Left forelimb (tissue), 1 donor: ENCODE measurements at regions not wholly inside any gene's neighbourhood (a gene's known extent, or its start where the extent isn't known, plus 50 kb on each side); places are given as distances from the start of the nearest gene placed in this dataset.

Experiments used
- DNase-seq: peaks from one replicate; pipeline ENCODE4 v3.0.0-alpha.2; 2018; ENCODE audit warnings: low spot score

DNA sequence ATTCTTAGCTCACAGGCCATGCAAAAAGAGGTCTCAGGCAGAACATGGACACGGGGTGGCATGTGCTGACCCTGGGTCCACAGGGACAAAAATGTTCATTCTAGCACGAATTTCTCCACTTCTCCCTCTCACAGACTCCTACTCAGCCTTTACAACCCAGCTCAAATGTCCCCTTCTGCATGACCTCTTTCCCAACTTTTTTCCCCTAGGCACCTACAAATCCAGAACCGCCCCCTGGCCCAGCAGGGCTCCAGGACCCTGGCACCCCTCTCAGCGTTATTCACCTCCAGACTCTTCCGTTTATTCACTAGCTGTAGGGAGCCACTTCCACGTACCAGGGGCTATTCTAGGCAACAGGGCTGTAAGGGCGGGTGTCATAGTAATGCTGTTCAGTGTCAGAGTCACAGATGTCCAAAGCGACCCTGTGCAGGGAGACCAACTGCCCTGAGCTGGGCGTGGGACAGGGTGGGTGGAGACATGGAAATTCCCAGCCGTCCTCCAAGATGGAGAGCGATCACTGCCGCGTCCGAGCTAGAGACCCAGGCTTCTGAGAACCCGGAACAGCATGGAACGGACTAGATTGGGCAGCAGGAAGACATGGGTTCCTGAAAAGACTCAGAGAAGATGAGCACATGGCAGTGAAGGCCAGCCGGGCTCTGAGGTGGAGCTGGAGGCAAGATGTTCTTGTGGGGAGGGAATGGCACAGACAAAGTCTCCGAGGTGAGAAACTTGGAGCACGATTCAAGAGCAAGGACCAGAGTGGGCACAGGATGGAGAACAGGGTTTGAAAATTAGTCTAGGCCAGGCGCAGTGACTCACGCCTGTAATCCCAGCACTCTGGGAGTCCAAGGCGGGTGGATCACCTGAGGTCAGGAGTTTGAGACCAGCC, 274.9 kb upstream of the RTL1 start:
- no peak for DNase-seq

DNA sequence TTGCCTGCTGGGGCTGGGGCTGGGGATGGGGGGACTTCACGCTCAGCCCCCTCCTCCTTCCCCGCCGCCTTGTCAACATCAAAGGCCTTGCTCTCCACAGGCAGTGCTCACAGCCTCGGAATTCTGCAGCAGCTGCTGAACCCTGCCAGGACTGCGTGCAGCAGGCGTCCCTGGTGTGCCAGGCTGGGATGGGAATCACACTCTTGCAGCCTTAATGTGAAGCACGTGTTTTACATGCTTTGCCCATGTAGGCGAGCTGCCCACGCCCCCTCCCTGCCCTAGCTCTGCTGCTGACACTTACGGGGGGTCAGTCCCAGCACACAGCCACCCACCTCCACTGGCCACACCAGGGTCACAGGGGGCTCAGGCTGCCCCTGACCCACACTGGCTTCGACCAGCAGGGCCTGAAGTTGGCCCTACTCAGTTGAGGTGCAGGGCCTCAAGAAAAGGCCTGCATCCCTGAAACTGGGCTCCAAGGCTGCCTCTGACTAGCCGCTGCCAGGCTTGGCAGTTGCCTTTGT, 276.2 kb upstream of the RTL1 start:
- peak; percentile 64 for DNase-seq

DNA sequence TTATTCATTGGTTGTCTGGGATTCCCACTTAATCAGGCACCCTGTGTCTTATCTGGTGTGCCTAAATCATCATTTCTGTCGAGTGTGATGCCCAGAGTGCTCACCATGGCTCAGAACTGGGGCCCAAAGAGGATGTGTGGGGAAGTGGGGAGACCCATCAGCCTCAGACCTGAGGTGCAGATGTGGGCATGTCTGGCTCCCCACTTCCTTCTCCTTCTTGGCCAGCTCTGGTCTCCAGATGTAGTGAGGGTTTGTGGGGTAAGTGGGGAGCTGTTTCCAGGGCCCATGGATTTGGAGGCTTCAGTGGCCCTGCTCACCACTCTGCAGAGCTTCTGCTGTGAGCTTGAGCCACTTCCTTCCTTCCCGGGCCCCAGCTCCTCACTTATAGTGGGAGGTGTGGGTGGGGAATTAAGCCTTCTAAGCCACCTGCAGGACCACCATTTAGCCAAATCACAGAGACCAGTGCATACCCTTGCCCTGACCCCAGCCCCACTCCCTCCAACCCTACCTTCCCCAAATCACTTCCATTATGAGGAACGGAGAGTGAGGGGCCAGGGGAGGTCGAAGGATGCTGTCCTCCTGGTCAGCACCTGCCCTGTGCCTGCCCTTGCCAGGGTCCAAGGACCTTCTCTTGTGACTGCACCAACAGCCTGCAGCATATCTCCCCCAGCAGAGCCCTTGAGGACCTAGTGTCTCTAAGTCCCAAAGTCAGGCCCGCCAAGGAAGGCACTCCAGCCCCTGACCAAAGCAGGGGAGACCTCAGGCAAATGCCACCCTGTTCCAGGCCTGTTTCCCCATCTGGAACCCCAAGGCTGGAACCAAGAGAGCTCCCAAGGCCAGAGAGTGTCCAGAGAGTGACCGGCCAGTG, 278.2 kb upstream of the RTL1 start:
- DNase-seq: no peak

DNA sequence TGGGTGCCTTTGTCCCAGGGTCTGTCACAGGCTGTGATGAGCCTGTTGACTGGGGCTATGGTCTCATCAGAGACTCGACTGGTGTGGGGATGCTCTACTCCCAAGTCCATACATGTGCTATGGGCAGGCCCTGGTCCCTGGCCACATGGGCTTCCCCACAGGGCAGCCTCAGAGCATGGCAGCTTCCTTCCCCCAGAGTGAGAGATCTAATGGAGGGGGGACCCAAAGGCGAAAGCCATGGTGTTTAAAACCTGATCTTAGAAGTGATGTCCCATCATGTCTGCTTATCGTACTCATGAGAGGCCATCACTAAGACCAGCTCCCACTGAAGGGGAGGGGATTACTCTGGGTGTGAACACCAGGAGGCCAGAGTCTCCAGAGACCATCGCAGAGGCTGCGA, 279.0 kb upstream of the RTL1 start:
- DNase-seq: no peak

DNA sequence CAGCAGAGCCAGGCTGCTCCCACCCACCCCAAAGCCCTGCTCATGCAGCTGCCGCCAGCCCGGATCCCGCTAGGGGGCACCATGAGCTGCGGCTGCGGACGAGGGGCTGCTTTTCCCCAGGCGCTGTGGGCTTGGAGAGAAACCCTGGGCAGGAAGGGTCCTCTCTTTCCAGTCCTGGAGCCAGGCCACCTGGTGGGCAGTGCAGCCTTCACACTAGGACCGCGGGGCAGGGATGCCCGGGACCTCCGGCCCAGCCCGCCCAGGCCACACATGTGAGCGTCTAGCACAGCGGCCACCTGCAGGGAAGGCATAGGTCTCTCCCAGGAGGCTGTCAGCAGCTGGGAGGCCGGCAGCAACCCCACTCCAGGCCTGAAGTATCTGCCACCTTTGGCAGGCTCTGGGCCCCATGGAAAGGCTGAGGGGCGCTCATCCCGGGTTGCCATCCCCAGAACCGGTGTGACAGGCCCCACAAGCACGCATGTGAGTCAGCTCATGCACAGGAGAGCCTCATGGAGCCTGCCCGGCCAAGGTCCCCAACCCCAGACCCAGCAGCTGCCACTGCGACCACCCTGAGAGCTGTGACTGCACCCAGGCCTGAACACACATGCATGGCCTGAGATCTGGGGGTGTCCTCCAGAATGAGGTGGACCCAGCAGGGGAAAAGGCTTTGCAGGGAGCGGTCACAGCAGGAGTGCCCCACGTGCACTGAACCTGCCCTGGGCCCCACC, 280.0 kb upstream of the RTL1 start:
- peak; percentile 74 for DNase-seq

DNA sequence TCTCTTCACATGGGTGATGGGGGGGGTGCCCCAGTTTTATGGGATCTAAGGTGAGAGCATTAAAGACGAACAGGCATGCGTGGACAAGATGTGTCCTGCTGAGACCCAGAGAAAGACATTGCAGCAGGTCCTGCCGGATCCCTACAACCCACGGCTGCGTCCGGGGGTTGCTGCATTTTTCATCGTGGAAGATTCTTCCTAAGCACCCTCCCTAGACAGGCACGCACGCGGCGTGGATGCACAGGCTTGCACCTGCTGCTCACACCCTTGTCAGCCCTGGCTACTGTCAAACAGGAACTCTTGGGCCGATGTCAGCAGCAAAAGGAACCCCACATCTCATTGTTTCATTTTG, 280.6 kb upstream of the RTL1 start:
- DNase-seq: no peak

DNA sequence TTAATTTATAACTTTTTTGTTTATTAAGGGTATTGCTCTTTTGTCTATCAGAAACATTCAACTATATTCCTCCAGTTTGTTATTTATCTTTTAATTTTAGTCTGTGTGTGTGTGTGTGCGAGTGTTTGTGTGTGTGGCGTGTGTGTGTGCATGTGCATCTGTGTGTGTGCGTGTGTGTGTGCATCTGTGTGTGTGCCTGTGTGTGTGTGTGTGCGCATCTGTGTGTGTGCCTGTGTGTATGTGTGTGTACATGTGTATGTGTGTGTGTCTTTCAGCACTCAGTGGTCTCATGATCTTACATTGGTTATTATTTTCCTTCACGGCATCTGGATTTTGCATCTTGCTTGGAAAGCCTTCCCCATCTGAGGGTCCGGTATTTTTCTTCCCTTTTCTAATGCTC, 281.1 kb upstream of the RTL1 start:
- peak; percentile 61 for DNase-seq

DNA sequence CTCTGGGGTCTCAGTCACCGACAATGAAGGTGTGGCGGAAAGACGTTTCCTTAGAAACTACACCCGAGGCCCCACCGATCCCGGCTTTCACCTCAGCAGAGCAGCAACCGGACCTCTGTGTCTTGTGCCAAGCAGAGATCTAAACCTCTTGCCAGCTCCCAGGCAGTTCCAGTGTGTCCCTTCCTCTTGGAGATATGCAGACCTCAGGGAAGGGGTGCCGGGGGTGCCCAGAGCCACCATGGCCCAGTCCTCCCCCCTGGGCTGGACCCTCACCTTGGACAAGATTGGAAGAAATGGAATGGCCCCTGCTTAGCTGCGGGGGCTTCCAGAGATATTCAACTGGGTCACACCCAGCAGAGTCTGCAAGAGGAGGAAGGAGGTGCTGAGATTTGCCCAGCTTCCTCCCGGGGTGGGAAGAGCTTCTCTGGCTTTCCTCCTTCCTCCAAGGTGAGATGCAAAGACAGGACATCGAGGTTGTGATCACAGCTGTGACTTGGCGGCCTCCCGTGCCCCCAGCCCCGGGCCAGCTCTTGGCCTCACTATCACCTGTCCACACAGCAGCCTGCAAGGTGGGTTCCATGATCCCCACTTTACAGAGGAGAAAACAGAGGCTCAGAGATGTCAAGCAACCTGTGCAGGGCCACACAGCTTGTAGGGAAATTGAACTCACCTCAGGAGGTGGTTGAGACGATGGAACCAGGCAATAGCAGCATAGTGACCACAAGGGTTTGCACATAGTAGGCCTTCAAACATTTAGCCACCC, 281.7 kb upstream of the RTL1 start:
- peak; percentile 54 for DNase-seq

DNA sequence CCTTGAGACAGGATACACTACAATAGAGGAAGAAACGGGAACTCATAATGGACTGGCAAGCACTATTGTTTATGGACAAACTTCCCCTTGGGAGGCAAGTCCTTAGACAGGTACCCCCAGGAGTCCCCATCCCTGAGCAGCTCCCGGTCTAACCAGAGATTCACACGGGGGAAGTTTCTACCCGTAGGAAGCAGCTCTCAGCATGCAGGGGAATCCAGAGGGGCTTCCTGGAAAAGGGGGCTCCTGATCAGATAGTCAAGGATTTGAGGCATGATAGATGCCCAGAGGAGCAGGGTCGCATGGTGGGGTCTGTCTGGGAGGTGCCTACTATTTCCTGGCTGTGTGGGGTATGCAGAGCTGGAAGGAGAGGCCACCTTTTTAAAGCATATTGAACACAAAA, 282.4 kb upstream of the RTL1 start:
- no peak for DNase-seq

DNA sequence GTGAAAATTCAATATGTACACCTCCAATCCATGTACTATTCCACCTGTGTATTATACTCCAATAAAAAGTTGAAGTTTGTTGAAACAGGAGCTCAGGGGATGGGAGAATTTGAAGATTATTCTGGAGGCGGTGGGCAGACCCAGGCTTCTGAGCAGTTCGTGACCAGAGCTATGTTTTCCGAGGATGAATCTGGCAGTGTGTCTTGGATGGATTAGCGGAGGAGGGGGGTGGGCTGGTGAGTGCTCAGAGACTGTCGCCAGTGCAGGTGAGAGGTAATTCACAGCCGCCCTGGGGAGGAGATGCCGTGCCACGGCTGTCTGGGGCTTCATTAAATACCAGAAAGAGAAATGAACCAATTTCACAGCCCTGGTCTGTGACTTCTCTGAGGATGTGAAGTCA, 283.0 kb upstream of the RTL1 start:
- DNase-seq: no peak

DNA sequence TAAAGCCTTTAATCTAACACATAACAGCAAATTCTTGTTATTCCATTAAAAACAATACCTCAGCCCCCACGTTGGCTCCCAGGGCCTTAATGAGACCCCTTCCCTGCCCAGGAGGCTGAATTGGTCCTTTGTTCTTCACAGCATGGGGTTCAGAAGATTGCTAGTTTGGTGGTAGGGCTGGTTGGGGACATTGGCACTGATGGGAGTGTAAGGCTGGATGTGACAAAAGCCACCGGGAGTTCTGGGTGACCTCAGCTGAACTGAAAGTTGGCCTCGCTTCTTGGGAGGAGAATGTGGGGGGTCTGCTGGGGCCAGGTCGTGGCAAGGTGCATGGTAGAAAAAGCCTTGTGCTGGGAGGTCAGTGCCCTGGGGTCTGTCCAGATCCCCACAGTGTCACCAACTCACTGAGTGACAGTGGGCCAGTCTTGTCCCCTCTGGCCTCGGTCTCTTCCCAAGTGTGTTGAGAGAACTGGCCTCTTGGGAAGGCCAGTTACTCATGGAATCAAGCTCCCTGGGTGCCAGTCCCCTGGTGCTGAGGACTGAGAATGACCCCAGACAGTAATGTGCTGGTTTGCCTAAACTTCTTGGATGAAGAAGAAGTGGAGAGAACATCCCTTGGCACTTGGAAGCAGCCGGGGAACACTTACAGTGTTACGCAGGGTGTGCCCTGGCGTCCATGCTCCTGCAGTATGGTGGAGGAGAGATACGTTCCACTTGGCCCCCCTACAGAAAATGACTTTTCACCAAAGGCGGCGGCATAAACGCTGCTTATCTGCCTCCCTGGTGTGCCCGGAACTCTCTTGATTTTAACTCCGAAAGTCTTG, 283.7 kb upstream of the RTL1 start:
- no peak for DNase-seq

DNA sequence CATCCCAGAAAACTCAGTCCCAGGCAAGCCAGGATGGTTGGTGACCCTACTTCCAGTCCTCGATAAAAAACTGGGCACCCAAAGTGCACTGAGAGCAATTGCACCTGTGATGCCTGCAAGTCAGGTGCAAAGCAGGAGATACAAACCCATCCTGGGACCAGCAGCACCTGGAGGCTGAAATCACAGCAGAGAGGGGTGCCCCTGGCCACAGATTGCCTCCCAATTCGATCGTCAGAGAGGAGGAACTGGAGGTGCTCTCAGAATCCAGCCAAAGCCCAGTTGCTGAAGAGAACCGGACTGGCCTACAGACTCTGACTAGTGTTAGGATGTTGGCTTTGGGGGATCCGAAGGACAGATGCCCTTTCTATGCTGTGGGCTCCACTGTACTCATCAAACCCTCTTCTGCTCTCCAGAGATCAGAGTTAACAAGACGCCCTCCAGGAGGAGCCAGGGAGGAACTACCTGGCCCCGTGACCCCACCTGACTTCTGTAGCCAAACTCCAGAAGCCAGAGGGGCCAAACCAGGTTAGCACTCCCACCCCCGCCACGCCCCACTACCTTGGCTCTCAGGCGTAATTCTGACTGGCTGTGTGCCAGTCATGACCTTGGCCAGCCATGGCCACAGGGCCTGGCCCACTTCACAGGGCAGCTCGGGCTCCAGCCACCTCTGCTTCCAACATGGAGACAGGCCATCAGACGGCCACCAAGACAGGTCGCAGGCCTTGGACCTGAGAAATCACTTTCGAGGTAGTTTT, 284.5 kb upstream of the RTL1 start:
- DNase-seq: peak; percentile 55

DNA sequence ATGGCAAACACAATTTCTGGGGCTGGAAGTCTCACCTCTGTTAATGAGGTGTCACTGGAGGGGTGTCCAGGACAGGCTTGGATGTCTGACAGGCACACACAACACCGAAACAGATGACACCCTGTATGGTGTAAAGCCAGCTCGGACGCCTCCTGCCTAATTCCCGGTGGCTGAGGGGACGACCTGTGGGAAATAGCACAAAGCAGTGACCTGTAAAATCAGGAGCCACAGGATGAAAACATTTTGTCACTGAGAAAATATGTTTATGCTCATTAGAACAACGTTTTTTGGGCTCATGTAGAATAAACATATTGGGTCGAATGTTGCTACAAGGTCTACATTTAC, 285.0 kb upstream of the RTL1 start:
- DNase-seq: no peak

DNA sequence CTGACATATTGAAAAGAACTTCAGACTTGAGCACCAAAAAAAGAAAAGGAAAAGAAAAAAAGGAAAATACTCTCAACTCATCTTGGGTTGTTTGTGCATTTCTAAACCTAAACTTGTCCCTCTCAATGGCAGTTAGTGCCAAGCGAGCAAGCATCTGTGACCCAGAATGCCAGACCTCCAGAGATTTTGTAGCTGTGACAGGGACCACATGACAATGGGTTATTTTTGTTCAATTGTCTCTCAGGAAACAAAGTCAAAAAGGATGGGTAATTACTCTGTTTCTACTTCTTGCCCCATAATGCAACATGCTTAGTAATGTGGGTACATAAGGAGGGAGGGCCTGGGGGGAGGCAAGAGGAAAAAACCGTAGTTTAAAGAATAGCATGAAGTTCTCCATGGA, 285.7 kb upstream of the RTL1 start:
- DNase-seq: no peak

DNA sequence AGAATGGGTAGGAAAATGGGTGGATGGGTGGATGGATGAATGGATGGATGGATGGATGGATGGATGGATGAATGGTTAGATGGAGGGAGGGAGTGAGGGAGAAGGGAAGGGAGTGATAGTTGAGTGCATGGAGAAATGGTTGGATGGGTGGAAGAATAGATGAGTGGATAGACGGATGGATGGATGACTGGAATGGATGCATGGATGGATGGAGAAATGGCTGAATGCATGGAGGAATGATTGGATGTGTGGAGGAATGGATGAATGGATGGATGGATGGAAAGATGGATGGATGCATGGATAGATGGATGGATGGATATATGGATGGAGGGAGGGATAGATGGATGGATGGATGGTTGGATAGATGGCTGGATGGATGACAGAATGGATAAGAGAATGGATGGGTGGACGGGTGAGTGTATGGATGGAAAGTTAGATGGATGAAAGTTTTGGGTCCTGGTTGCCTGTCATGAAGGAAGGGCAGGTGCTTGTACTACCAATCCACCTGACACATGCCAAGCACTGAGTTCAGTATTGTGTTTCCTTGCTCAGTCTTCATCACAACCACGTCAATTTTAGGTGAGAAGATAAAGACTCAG, 286.5 kb upstream of the RTL1 start:
- DNase-seq: no peak

DNA sequence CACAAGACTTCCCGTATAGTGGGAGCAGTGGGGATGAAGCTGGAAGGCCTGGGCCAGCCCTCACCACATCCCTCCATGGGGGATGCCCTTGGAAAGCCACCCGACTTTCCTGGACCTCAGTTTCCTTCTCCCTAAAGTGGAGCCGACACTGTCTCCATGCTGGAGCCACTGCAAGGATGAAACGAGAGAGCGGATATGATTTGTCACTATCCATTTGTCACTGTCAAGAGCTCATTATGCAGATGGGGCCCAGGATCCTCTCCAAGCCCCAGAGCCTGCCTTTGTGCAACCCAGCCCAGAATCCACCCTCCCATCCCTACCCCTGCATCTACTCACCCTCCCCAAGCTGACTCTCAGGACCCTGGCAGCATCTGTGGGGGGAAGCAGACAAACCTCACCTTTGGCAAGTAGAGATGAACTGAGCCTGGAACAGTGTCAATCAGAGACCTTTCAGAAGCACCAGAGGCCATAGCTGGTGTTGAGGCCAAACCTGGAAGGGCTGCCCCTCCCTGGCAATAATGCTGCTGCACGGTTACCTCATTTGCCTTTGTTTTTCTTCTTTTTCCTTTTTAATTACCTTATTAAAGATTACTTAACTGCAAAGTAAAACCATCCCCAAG, 287.7 kb upstream of the RTL1 start:
- DNase-seq: no peak

DNA sequence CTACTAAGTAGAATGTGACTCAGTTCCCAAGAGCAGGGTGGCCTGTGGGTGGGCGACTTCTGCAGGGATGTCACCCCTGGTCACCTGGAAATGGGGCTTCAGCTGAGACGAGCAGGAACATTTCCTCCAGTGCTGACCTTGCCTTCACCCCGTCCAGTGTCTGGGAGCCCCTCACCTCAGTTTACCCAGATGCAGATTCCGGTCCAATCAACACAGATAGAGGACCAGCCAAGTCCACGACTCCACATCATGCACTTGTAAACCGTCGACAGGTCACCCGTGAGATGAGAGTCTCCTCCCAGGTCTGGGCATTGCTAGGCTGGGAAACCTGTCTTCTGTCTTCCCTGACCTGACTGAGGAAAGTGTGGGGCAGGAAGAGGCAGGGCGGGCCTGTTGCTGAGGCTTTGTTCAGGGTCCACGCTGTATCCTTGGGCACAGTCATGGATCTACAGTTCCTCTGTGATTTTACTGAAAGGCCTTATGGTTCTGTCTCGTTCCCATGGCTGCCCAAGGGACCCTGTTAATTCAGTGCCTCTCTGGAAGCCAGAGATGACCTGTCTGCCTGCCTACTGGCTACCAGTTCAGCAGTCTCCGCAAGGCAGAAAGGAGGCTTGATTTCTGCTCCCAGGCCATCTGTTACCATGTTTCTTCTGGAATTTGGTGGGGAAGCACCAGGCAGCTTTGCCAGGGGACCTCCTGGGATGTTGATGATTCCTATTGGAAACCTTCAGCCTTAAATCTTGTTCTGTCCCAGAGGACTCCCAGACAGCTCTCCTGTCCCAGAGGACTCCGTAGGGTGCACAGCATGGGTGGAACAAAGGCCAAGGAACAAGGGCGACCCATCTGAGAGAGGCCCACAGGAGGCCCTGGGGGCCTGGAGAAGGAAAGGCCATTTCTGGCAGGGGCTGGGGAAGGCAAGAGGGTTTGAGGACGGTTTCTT, 288.5 kb upstream of the RTL1 start:
- peak; percentile 60 for DNase-seq

DNA sequence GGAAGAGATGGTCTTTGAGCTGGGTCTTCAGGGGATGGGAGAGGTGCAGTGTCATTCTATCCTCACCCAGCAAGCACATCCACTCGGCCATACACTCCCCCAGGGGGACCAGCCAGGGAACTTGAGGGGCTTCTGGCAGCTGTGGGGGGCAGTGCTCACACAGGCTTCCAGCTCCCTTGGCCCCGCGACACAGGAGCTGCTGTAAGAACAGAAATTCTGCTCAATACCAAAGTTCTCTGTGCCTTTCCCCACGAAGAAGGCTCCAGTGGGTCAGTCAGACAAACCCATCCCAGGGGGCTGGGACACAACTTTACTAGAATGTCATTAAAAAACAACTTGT, 289.1 kb upstream of the RTL1 start:
- DNase-seq: peak; percentile 45
